Stomach (tissue), 4 donors: ENCODE measurements at regions not wholly inside any gene's neighbourhood (a gene's known extent, or its start where the extent isn't known, plus 50 kb on each side); places are given as distances from the start of the nearest gene placed in this dataset.

ENCODE experiments used
- POLR2A ChIP-seq, 4 donors: fragments of 450-650 bp; IDR thresholded peaks; one replicate each; pipeline ENCODE4 v1.6.1; 2016; ENCODE audit warnings: antibody characterized with exemption in 4 of 4, control low read depth in 2 of 4, mild to moderate bottlenecking in 1 of 4, moderate library complexity in 1 of 4
- TF ChIP-seq, protein P1 (sequence below), 7 experiments: fragments of 450-650 bp in 4 of 7; fragments of 200-600 bp in 3 of 7; sonication (generic) in 3 of 7; IDR thresholded peaks; one replicate each; pipeline ENCODE4 v1.5.1; 2016 to 2019; ENCODE audit warnings: antibody characterized with exemption in 7 of 7, control low read depth in 2 of 7, mild to moderate bottlenecking in 1 of 7

DNA sequence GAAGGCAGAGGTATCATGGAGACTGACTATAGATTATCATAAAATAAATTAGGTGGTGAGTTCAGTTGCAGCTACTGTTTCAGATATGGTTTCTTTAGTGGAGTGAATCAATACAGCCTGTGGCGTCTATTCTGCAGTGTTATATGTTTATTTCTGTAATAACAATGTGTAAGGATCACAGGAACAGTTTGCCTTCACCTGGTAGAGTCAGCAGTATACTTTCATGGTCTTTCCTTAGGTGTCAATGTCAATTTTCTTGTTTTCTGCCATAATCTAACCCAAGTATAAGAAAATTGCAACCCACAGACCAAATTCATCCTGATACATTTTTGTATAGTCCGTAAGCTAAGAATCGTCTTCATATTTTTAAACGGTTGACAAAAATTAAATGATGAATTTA is 140.4 kb upstream of the ATF7IP start:
- TF ChIP-seq, protein P1, sequence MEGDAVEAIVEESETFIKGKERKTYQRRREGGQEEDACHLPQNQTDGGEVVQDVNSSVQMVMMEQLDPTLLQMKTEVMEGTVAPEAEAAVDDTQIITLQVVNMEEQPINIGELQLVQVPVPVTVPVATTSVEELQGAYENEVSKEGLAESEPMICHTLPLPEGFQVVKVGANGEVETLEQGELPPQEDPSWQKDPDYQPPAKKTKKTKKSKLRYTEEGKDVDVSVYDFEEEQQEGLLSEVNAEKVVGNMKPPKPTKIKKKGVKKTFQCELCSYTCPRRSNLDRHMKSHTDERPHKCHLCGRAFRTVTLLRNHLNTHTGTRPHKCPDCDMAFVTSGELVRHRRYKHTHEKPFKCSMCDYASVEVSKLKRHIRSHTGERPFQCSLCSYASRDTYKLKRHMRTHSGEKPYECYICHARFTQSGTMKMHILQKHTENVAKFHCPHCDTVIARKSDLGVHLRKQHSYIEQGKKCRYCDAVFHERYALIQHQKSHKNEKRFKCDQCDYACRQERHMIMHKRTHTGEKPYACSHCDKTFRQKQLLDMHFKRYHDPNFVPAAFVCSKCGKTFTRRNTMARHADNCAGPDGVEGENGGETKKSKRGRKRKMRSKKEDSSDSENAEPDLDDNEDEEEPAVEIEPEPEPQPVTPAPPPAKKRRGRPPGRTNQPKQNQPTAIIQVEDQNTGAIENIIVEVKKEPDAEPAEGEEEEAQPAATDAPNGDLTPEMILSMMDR (IDR thresholded peaks at IDR 0.05): no peak
- no peak for TF ChIP-seq POLR2A (IDR thresholded peaks at IDR 0.05)
